CD4-positive, alpha-beta T cell treated with Interleukin-15 for 1 hour (primary cell): ENCODE measurements at regions not wholly inside any gene's neighbourhood (a gene's known extent, or its start where the extent isn't known, plus 50 kb on each side); places are given as distances from the start of the nearest gene placed in this dataset.
"Not testable (repeated sequence)": the region's sequence is repeated elsewhere in the genome, so short reads cannot be mapped to it uniquely, and the experiment has no call there.

Experiments used
- DNase-seq: peaks from one replicate; pipeline ENCODE4 v3.0.0-alpha.2; 2020

DNA sequence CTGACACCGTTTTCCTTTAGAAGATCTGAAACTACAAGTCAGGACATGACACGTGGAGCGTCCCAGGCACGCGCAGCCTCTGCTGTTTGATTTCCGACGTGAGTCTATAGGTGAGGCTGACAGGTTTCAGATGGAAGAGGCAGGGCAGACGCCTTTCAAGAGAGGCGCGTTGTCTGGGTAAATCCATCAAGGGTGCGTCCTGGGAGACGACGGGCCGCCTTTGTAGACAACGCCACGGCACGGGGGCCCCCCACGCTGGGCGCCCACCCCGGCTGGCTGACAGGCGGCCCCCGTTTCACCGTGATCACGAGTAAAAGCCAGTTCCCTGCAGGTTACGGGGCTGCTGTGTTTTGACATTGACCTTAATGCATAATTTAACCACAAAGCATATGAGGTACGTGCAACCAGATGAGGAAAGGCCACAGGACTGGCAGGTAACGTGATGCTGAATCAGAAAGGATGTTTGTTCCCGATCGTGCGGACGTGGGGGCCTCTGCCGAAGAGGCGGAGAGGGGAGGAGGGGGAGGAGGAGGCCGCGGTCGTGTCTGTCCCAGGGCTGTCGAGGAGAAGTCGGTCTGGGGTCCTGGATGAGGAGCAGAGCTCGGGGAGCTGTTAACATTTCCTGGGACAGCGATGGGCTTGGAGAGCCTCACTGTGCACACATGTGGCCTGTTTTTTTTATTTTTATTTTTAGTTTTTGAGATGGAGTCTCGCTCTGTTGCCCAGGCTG is 51.1 kb upstream of the PPP2R3B start:
- peak; percentile 15 for DNase-seq

DNA sequence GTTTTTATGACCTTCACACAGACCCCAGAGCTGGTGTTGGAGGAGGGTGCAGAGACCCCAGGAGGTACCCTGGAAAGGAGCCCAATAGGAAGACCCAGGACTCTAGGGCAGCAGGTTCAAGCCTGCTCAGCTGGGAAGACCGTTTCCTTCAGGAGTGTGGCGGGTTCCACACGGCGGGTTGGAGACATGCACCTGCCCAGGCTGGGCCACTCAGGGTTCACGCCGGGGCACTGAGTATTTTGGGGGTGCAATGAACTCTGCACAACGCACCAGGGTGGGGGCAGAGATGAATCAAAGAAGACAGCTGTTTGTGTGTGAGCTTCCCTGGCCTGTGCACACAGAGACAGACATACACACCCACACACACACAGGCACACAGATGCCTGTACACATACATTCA is 52.5 kb upstream of the PPP2R3B start:
- DNase-seq, result peak; percentile 6

DNA sequence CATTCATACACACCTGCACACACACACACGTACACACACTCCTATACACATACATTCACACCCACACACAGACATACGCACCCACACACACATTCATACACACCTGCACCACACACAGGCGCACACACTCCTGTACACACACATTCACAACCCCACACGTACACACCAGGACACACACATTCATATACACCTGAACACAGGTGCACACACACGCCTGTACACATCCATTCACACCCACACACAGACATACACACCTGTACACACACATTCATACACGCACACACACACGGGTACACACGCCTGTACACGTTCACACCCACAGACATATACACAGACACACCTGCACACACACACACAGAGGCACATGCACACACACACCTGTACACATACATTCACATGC is 53.0 kb upstream of the PPP2R3B start:
- DNase-seq, result no peak

DNA sequence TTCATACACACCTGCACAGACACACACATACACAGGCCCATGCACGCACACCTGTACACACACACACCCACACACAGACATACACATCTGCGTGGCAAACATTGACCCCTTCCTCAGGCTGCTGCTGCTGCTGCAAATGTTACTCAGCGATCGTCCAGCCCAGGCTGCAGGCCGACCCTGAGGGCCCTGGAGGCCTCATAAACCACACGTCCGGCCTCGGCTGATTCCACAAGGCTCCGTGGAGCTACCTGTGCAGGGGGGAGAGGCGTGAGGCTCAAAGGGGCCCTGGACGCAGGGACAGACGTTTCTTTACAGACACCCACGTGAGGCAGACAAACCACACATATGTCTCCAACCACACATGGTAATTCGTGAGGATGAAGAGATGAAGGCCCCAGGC is 53.9 kb upstream of the PPP2R3B start:
- DNase-seq, result peak; percentile 11

DNA sequence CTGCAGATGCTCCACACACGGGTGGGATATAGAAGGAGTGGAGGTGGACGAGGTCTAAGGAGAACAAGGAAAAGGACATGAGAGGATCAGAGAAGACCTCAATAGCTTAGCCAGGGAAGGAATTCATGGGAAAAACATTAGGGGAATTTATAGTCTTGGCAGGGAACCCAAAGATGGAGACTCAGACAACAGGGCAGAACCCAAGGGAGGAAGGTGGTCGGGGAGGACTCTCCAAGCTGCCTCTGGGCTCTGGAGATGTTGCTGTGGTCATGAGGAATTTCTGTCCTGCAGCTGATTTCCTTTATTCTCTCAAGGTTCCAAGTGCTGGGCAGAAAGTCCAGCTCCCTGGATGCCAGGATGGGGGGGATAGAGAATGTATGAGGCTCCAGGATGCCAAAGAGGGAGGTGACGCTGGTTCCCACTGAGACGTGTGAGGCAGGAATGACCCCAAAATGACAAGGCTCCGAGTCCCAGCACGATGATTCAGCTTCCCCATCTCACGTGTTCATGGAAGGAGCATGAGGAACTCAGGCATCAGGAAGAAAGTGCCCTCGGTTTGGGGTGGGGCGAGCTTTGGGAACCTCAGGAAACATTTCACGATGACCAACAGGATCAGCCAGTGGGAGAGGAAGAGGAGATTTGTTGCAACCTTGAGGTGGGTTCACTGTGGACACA is 57.0 kb upstream of the PPP2R3B start:
- DNase-seq, result no peak

DNA sequence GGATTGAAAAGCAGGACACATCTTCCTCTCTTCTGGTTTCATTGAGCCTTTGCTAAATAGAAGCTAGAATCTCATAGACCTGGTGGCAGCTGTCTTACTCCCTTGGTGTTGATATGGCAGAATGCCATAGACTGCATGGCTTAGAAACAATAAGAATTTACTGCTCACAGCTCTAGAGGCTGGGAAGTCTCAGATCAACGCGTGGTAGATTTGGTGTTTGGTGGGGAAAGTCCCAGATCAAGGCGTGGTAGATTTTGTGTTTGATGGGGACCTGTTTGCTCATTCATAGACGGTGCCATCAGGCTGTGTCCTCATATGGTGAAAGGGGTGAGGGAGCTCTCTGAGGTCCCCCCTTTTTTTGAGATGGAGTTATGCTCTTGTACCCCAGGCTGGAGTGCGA is 57.6 kb upstream of the PPP2R3B start:
- DNase-seq, result peak; percentile 6

DNA sequence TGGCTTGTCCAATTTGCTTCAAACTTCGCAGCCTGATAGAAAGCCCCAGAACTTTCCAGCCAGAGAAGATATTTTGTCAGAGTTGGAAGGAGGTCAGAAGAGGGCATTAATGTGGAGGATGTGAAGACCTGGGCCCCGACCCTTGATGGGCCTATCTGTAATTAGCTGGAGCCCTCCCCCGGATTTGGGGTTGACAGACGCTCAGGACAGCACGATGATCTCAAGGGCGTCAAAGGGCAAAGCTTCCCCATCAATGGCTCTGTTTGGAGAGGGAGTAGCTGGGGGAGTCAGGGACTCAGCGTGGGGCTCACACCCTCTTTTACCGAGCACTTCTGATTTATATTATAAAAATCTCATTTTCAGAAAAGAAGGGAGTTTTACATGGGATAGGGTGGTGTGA is 59.0 kb upstream of the PPP2R3B start:
- no peak for DNase-seq

DNA sequence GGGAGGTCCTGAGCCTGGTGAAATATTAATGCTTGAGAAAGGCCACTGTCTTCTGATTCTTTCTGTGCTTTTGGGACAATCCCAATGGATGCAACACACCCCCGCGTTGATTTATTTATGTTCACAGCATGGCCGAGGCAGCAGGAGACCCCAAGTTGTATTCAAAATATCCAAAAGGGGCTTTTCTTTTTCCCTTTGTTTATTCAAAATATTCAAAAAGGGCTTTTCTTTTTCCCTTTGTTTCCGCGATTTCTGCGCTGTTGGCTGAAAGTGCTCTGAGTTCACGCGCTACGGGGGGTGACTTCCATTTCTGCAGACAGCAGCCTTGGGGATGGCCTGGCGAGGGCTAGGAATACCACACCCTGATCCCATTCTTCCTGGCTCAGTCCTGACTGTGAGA is 59.5 kb upstream of the PPP2R3B start:
- DNase-seq, result peak; percentile 5

DNA sequence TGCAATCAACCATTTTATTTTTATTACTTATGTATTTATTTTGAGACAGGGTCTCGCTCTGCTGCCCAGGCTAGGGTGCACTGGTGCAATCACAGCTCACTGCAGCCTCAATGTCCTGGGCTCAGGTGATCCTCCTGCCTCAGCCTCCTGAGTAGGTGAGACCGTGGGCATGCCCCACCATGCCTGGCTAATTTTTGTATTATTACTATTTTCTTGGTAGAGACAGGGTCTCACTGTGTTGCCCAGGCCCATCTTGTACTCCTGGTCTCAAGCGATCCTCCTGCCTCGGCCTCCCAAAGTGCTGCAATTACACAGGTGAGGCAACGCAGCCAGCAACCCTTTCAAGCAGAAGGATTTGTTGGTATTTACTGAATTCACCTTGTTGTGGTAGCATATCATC is 60.3 kb upstream of the PPP2R3B start:
- peak; percentile 5 for DNase-seq

DNA sequence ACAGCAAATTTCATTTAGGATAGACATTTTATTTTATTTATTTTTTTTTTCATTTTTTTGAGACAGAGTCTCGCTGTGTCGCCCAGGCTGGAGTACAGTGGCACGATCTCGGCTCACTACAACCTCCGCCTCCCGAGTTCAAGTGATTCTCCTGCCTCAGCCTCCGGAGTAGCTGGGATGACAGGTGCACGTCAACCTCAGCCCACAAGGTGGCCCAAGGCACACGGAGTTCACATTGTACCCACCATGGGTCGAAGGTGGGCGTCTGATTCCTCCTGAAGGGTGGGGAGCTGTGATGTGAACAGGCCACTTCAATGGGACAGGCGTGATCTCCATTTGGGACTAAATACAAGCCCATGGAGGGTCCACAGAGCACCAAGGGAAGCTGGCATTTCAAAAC is 65.0 kb upstream of the PPP2R3B start:
- peak; percentile 4 for DNase-seq

DNA sequence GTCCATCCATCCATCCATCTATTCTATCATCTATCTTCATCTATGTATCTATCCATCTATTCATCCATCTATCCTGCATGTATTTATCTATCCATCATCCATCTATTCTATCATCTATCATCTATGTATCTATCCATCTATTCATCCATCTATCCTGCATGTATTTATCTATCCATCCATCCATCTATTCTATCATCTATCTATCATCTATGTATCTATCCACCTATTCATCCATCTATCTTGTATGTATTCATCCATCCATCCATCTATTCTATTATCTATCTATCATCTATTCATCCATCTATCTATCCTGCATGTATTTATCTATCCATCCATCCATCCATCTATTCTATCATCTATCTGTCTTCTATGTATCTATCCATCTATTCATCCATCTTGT is 65.9 kb upstream of the PPP2R3B start:
- no peak for DNase-seq

DNA sequence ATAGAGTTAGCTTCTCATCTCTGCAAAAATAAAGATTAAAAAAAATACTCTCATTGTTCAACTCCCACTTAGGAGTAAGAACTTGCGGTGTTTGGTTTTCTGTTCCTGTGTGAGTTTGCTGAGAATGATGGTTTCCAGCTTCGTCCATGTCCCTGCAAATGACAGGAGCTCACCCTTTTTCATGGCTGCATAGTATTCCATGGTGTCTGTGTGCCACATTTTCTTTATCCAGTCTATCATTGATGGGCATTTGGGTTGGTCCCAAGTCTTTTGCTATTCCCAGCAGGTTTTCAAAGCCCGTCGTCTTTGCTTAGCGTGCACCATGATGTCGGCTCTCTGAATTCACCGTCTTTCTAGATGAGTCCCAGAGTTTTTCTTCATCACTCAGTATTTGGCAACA is 67.8 kb upstream of the PPP2R3B start:
- DNase-seq, result not testable (repeated sequence)

DNA sequence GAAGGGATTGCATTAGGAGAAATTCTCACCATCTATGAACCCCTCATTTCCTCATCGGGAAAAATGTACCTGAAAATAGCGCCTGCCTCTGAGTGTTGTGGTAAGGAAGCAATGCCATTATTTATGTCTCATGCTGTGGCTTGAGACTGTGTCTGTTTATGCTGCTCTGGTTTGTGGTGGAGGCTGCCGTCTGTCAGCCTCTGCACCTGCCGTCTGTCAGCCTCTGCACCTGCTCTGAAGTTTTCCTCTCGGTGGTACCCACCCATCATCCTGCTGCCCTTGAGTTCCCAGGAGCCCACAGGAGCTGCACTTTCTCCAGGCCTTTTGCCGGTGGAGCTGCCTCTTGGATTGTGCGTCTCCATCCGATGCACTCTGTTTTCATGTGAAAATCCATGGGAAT is 68.5 kb upstream of the PPP2R3B start:
- no peak for DNase-seq

DNA sequence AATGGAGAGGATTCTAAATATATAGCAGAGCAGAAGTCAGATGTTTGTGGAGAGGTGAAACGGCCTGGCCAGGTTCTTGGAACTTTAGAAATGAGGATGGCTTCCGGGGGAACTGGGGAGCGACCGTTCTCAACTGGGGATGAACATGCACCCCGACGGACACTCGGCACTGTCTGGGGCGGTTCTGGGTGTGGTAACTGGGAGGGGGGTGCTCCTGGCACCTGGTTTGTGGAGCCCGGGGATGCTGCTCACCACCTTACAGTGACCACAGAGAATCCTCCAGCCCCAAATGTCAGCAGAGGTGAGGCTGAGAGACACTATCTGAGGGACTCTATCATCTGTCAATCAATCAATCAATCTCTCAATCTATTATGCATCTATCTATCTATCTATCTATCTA is 69.0 kb upstream of the PPP2R3B start:
- DNase-seq, result no peak

DNA sequence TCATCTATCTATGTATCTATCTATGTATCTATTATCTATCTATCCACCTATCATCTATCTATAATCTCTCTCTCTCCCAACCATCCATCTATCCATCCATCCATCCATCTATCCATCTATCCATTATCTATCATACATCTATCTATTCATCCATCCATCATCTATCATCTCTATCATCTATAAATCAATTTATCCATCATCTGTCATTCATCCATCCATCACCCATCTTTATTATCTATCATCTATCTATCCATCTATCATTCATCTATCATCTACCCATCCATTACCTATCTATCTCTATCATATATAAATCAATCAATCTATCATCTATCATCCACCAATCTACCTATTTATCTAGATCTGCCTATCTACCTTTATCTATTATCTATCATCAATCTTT is 69.4 kb upstream of the PPP2R3B start:
- DNase-seq, result no peak

DNA sequence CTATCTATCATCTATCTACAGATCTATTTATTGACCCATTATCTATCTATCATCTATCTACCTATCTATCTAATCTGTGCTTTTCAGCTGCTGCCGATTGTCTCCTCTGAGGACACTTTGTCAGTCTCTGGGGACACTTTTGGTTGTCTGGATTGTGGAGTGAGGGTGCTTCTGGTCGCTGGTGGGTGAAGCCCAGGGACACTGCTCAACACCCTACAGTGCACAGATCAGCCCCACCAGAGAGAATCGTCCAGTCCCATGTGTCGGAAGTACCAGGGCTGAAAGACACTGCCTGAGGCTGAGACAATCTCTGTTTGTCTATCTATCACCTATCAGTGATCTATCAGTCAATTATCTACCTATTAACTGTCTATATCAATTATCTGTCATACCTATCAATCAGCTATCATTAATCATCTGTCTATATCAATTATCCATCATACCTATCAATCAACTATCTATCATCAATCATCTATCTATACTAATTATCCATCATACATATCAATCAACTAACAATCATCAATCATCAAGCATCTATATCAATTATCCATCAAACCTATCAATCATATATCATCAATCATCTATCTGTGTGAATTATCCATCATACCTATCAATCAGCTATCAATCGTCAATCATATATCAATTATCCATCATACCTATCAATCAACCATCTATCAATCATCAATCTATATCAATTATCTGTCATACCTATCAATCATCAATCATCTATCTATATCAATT is 70.0 kb upstream of the PPP2R3B start:
- DNase-seq, result no peak

DNA sequence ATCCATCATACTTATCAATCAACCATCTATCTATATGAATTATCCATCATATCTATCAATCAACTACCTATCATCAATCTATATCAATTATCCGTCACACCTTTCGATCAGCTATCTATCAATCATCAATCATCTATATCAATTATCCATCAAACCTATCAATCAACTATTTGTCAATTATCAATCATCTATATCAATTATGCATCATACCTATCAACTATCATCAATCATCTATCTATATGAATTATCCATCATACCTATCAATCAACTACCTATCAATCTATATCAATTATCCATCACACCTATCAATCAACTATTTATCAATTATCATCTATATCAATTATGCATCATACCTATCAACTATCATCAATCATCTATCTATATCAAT is 70.6 kb upstream of the PPP2R3B start:
- DNase-seq, result no peak

DNA sequence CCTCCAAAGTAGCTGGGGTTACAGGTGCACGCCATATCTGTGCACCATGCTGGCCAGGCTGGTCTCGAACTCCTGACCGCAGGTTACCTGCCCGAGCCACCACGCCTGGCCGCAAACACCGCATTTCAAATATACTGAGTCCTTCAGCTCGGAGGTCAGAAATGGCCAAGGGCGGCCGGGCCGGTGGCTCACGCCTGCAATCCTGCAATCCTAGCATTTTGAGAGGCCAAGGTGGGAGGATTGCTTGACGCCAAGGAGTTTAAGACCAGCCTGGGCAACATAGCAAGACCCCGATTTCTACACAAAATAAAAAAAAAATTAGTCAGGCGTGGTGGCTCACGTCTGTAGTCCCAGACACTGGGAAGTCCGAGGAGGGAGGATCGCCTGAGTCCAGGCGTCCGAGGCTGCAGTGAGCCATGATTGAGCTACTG is 71.9 kb upstream of the PPP2R3B start:
- DNase-seq, result no peak

DNA sequence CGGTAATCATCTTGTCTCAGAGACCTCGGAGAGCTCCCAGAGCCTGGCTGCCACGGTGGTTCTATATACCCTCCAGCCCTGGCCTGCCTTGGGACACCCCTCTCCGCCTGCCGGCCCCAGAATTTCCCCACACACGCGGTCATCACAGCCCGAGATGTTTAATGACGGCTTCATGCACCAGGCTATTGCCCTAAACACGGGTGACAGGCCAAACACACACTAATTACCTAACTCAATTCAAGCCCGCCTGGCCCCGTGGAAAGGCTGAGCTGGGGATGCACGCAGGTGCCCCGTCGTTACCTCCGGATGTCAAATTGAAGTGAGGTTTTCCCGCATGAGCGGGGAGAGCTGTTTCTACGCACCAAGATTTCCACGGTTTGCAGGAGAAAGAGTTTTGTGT is 72.9 kb upstream of the PPP2R3B start:
- DNase-seq, result no peak

DNA sequence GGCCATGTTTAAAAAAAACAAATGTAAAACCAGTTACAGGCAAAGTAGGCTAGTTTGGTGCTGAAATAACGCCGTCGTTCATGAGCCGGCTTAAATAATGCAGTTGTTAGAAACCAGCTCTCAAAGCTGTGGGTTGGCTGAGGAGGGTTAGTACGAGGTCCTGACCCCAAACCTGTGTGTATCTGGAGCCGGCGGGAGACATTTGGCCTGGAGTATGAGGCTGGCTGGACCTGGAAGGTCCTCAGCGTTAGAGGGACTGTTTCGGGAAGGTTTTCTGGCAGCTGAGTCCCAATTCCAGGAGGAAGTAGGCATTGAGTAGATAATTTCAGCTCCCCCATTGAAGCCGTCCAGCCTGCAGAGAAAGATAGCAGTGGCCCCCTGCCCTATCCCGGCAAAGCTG is 73.4 kb upstream of the PPP2R3B start:
- DNase-seq, result no peak

DNA sequence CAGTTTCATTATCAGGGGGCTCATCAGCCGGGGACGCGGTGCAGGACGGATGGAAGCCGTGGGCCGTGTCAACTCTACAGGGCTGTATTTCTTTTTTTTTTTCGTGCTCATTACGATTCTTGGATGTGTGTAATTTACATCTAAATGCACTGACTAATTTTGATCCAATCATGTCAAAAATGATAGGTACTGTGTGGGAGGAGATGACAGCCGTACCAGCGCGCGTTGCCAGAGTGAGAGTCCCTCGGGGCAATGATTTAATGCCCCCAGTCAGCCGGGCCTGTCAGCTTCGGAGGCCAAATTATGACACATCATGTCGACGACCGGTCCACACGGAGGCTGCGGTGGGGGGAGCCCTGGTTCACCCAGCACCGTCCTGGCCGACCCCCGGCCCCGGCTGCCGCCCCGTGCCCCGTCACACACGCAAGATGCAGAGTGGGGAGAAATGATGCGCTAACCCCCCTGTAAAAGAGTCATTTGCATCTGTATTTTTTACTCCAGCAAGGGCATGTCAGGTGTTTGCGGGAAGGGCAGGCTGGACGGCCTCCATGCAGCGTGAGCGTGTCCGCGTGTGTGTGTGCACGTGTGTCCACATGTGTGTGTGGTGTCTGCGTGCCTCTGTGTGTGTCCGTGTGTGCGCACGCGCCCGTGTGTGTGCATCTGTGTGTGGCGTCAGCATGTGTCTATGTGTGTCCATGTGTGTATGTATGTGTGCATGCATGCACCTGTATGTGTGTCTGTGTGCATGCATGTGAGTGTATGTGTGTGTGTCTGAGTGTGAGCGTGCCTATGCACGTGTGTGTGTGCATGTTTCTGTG is 74.3 kb upstream of the PPP2R3B start:
- no peak for DNase-seq

DNA sequence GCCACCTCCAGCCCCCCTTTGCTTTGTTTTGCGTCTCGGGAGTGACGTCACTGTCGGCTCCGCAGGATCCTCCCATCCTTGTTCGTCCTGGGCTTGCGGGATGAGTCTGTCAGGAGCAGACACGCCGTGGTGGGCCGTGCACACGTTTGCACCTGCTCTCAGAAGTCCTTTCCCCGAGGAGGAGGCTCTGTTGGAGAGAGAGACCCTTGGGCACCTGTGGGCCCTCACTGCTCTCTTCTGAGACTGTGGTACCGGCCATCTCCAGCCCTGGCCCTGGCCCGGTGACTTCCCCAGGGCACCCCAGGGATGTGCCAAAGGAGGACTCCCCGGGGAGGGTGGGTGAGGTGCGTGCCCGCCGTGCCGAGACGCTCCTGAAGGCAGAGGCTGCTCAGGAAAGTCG is 76.1 kb upstream of the PPP2R3B start:
- no peak for DNase-seq
